ENCODE measurements at regions not wholly inside any gene's neighbourhood (a gene's known extent, or its start where the extent isn't known, plus 50 kb on each side); places are given as distances from the start of the nearest gene placed in this dataset.

DNA sequence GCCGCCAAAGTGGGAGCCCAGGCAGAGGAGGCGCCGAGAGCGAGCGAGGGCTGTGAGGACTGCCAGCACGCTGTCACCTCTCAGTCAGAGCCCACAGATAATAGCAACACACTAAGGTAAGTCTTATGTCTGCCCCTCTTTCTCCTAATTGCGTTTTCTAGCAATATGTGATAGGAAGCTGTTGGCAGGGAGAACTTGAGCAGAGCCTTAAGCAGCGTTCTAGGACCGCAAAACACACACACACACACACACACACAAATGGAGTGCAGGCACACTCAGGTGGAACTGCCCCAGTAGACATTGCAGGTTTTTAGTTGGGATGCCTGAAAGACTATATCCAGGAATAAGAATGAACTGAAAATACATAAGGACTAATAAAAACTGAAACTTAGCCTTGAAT, 1188.5 kb downstream of the NXPH1 start:
- DNase-seq (no peak), ATAC-seq (ENCODE audit: low FRiP score) (no peak)

DNA sequence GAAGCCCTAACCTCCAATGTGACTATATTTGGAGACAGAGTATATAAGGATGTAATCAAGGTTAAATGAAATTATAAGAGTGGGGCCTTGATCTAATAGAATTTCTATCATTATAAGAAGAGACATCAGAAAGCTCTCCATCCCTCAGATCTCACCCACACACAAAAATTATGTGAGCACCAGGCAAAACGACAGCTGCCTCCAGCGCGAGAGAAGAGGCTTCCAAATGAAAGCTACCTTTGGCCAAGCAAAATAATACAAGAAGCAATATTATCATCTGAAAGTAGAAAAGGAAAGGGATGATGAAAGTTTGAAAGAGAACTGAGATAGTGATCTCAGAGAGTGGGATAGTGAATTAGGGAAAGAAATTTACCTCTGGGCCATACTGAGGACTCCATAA, 1192.5 kb downstream of the NXPH1 start:
- WGBS, 2 donors: 85 to 94% methylated on average over 3 of the region's 3 CpGs
- Histone ChIP-seq H3K9me3 (ENCODE audit: control insufficient read depth, low read length) (no peaks in the 10 kb centered on the region), H3K4me3 (ENCODE audit: low read length in 2 of 2) (no peak overlapping the region), H3K4me1 (ENCODE audit: control insufficient read depth in 1 of 2, insufficient read depth in 2 of 2, low read length in 2 of 2) (no peaks in the 10 kb centered on the region), H3K27ac (ENCODE audit: low read depth in 1 of 2, low read length in 2 of 2) (no peak overlapping the region), H3K27me3 (ENCODE audit: control insufficient read depth in 1 of 2, insufficient read depth in 2 of 2, low read length in 1 of 2) (no peaks in the 10 kb centered on the region), H3K36me3 (ENCODE audit: control insufficient read depth in 1 of 2, insufficient read depth in 2 of 2, low read length in 1 of 2) (no peaks in the 10 kb centered on the region)
- intact Hi-C loops (cut with DNase I): no loop called here
- ATAC-seq (ENCODE audit: low FRiP score) (no peak), DNase-seq (no peak)

More for the DNA sequence above, 1188.5 kb downstream of the NXPH1 start:
- intact Hi-C loops (cut with DNase I): no loop called here
- Histone ChIP-seq H3K36me3 (ENCODE audit: control insufficient read depth in 1 of 2, insufficient read depth in 2 of 2, low read length in 1 of 2) (no peaks in the 10 kb centered on the region), H3K27me3 (ENCODE audit: control insufficient read depth in 1 of 2, insufficient read depth in 2 of 2, low read length in 1 of 2) (no peaks in the 10 kb centered on the region), H3K27ac (ENCODE audit: low read depth in 1 of 2, low read length in 2 of 2) (no peak overlapping the region), H3K9me3 (ENCODE audit: control insufficient read depth, low read length) (no peaks in the 10 kb centered on the region), H3K4me1 (ENCODE audit: control insufficient read depth in 1 of 2, insufficient read depth in 2 of 2, low read length in 2 of 2) (no peaks in the 10 kb centered on the region), H3K4me3 (ENCODE audit: low read length in 2 of 2) (no peak overlapping the region)
- 89 to 91% methylated on average over 9 of the region's 9 CpGs for WGBS, 2 donors

DNA sequence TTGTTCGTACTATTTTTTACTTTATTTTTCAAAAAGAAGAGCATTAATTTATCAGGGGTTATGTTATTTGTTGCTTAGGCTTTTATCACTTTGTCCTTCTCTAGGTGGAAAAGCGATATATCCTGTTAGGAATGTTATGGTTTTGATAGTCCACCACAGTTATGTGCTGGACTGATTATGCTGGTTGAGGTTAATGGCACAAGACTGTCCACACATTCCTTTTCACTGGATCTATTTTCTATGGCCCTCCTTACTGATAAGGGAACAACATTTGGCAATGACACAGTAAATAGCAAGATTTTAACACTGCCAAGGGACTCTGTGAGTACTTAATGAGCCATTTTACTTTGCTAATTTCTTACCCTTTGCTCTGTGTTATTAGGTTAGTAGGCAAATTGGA, 1212.3 kb downstream of the NXPH1 start:
- ATAC-seq (ENCODE audit: low FRiP score) (no peak), DNase-seq (no peak)
- WGBS, 2 donors: 74 to 78% methylated on average over 2 of the region's 2 CpGs
- H3K4me3 ChIP-seq (ENCODE audit: low read length in 2 of 2): no peak overlapping the region
- H3K27me3 ChIP-seq (ENCODE audit: control insufficient read depth in 1 of 2, insufficient read depth in 2 of 2, low read length in 1 of 2): no peaks in the 10 kb centered on the region
- H3K36me3 ChIP-seq (ENCODE audit: control insufficient read depth in 1 of 2, insufficient read depth in 2 of 2, low read length in 1 of 2): no peaks in the 10 kb centered on the region
- intact Hi-C loops (cut with DNase I): no loop called here
- H3K27ac ChIP-seq (ENCODE audit: low read depth in 1 of 2, low read length in 2 of 2): no peak overlapping the region
- H3K9me3 ChIP-seq (ENCODE audit: control insufficient read depth, low read length): peaks cover 1% of the 10 kb centered on the region
- H3K4me1 ChIP-seq (ENCODE audit: control insufficient read depth in 1 of 2, insufficient read depth in 2 of 2, low read length in 2 of 2): no peaks in the 10 kb centered on the region

DNA sequence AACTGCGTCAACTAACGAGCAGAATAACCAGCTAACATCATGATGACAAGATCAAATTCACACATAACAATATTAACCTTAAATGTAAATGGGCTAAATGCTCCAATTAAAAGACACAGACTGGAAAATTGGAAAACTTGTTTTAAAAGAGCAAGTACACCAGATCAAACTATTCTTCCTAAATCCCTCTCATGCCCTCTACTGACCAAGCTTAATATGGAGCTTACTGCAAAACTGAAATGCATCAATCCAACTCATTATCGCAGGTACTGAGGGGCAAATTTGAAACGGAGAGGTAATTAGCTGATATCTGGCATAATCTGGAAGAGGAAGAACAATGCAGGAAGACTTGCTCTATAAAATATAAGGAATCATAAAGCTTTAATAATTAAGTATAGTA, 1223.8 kb downstream of the NXPH1 start:
- ATAC-seq (ENCODE audit: low FRiP score) (no peak), DNase-seq (no peak)
- WGBS, 2 donors: 87 to 89% methylated on average over 4 of the region's 4 CpGs
- Histone ChIP-seq H3K27me3 (ENCODE audit: control insufficient read depth in 1 of 2, insufficient read depth in 2 of 2, low read length in 1 of 2) (no peaks in the 10 kb centered on the region), H3K4me3 (ENCODE audit: low read length in 2 of 2) (no peak overlapping the region), H3K36me3 (ENCODE audit: control insufficient read depth in 1 of 2, insufficient read depth in 2 of 2, low read length in 1 of 2) (no peaks in the 10 kb centered on the region), H3K27ac (ENCODE audit: low read depth in 1 of 2, low read length in 2 of 2) (no peak overlapping the region), H3K9me3 (ENCODE audit: control insufficient read depth, low read length) (no peaks in the 10 kb centered on the region), H3K4me1 (ENCODE audit: control insufficient read depth in 1 of 2, insufficient read depth in 2 of 2, low read length in 2 of 2) (no peaks in the 10 kb centered on the region)
- intact Hi-C loops (cut with DNase I): no loop called here

DNA sequence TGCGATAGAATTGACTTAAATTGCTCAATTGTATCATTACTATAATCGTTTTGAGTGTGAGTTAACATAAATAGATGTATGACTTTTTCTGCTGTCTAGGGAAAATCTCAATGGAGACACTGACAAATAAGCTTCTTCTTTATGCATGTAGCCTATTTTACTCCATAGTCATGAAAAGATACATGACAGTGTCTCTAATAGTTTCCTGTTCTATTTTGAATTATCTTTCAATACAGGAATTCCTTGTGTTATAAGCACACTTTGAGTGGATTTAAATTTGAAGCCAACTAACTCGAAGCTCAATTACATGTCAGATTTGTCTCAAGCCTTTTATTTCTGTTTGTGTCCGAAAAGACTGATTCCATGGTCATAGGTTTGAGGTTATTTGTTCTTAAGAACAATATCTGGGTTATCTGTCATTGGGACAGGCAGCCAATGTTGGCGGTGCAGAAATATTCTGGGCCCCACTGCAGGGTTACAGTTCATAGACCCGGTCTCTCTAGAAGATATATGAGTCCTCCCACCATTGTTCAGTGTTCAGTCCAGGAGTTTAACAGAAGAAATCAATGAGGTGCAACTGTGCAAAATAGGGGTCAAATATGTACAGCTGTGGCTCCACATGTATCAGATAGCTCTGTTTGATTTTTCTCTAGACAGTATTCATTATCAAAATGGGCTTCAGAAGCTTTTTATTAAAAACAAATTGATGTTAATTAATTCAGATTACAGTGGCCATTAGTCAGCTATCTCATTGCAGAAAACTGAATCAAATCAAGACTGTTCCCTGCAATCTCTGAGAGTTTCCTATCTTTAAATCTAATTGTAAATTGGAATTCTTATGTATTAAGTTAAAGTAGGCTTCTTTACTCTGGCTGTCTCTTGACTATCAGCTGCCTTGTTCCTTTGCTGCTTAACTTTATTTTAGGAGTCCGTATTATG, 1238.8 kb downstream of the NXPH1 start:
- H3K4me1 ChIP-seq (ENCODE audit: control insufficient read depth in 1 of 2, insufficient read depth in 2 of 2, low read length in 2 of 2): no peaks in the 10 kb centered on the region
- 53 to 59% methylated on average over 7 of the region's 7 CpGs for WGBS, 2 donors
- intact Hi-C loops (cut with DNase I): no loop called here
- no peaks in the 10 kb centered on the region for H3K27me3 ChIP-seq (ENCODE audit: control insufficient read depth in 1 of 2, insufficient read depth in 2 of 2, low read length in 1 of 2)
- H3K36me3 ChIP-seq (ENCODE audit: control insufficient read depth in 1 of 2, insufficient read depth in 2 of 2, low read length in 1 of 2): no peaks in the 10 kb centered on the region
- no peak overlapping the region for H3K27ac ChIP-seq (ENCODE audit: low read depth in 1 of 2, low read length in 2 of 2)
- H3K9me3 ChIP-seq (ENCODE audit: control insufficient read depth, low read length): peaks cover 2% of the 10 kb centered on the region
- no peak overlapping the region for H3K4me3 ChIP-seq (ENCODE audit: low read length in 2 of 2)
- ATAC-seq (ENCODE audit: low FRiP score) (no peak), DNase-seq (no peak)

DNA sequence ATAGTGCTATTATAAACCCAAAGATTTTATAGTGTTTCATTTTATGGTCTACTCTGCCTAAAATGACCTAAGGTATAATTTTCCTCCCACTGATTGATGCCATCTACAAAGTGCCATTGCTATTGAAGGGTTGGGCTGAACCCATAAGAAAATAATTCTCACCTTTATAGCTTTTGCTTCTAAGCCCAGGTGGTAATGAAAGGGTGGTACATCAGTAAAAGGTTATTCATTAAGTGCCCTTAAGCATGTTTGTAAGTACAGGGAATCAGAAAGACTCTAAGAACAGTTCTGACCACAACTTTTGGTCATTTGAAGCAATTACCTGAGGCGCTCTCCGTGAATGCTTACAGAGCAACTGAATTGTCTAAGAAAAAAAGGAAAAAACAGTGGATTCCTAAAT, 1247.3 kb downstream of the NXPH1 start:
- ATAC-seq (ENCODE audit: low FRiP score) (no peak), DNase-seq (no peak)
- WGBS, 2 donors: 91 to 96% methylated on average over 2 of the region's 2 CpGs
- Histone ChIP-seq H3K27me3 (ENCODE audit: control insufficient read depth in 1 of 2, insufficient read depth in 2 of 2, low read length in 1 of 2) (no peaks in the 10 kb centered on the region), H3K4me1 (ENCODE audit: control insufficient read depth in 1 of 2, insufficient read depth in 2 of 2, low read length in 2 of 2) (no peaks in the 10 kb centered on the region), H3K36me3 (ENCODE audit: control insufficient read depth in 1 of 2, insufficient read depth in 2 of 2, low read length in 1 of 2) (no peaks in the 10 kb centered on the region), H3K27ac (ENCODE audit: low read depth in 1 of 2, low read length in 2 of 2) (no peak overlapping the region), H3K9me3 (ENCODE audit: control insufficient read depth, low read length) (peaks cover 1% of the 10 kb centered on the region), H3K4me3 (ENCODE audit: low read length in 2 of 2) (no peak overlapping the region)
- intact Hi-C loops (cut with DNase I): no loop called here

DNA sequence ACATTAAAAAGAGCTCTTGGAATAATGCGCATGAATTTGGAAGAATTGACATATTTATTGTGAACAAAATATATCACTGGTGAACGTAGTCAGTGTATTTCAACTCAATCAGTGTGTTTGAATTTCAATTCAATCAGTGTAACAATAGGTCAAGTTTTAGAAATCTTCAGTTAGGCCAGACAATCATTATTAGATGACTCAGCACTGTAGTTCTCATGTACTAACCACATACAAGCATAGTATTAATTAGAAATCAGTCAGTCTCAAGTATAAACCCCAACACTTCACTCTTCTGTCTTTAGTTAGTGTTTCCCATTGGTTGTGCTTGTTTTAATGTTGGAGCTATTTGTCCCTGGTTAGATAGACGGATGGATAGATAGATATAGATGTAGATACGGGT, 1247.9 kb downstream of the NXPH1 start:
- Histone ChIP-seq H3K27me3 (ENCODE audit: control insufficient read depth in 1 of 2, insufficient read depth in 2 of 2, low read length in 1 of 2) (no peaks in the 10 kb centered on the region), H3K4me3 (ENCODE audit: low read length in 2 of 2) (no peak overlapping the region), H3K9me3 (ENCODE audit: control insufficient read depth, low read length) (peaks cover 1% of the 10 kb centered on the region), H3K4me1 (ENCODE audit: control insufficient read depth in 1 of 2, insufficient read depth in 2 of 2, low read length in 2 of 2) (no peaks in the 10 kb centered on the region), H3K36me3 (ENCODE audit: control insufficient read depth in 1 of 2, insufficient read depth in 2 of 2, low read length in 1 of 2) (no peaks in the 10 kb centered on the region), H3K27ac (ENCODE audit: low read depth in 1 of 2, low read length in 2 of 2) (no peak overlapping the region)
- WGBS, 2 donors: 83 to 85% methylated on average over 4 of the region's 4 CpGs
- no peak for ATAC-seq (ENCODE audit: low FRiP score)
- DNase-seq: no peak
- intact Hi-C loops (cut with DNase I): no loop called here

DNA sequence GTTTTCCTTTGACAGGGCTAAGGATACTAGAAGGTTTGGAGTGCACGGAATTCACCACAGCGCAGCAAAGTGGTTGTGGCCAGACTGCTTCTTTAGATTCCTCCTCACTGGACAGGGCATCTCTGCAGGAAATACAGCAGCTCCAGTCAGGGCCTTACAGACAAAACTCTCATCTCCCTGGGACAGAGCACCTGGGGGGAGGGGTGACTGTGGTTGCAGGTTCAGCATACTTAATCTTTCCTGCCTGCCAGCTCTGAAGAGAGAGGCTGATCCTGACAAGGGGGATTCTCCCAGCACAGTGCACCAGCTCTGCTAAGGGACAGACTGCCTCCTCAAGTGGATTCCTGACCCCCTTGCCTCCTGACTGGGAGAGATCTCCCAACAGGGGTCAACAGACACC, 1257.9 kb downstream of the NXPH1 start:
- Histone ChIP-seq H3K27me3 (ENCODE audit: control insufficient read depth in 1 of 2, insufficient read depth in 2 of 2, low read length in 1 of 2) (no peaks in the 10 kb centered on the region), H3K4me3 (ENCODE audit: low read length in 2 of 2) (no peak overlapping the region), H3K27ac (ENCODE audit: low read depth in 1 of 2, low read length in 2 of 2) (no peak overlapping the region), H3K4me1 (ENCODE audit: control insufficient read depth in 1 of 2, insufficient read depth in 2 of 2, low read length in 2 of 2) (no peaks in the 10 kb centered on the region), H3K9me3 (ENCODE audit: control insufficient read depth, low read length) (no peaks in the 10 kb centered on the region), H3K36me3 (ENCODE audit: control insufficient read depth in 1 of 2, insufficient read depth in 2 of 2, low read length in 1 of 2) (no peaks in the 10 kb centered on the region)
- DNase-seq (no peak), ATAC-seq (ENCODE audit: low FRiP score) (no peak)
- intact Hi-C loops (cut with DNase I): no loop called here
- WGBS, 2 donors: 73 to 89% methylated on average over 2 of the region's 2 CpGs

DNA sequence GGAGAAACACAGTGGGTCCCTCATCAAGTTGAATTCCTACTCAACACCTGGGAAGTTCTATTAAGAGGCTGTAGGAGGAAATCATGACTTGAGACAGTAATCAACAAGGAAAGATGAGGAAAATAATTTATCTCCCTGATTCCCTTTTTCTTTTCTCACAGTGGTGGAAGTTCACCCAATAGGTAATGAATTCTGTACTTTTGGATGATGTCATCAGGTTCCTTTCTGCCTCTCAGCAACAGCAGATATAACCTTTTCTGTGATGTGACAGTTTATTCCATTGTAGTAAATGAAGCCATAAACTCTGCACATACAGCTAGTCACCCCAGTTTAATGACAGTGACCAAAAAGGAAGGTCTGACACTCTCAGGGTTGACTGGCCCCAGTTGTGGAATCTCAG, 1265.0 kb downstream of the NXPH1 start:
- H3K9me3 ChIP-seq (ENCODE audit: control insufficient read depth, low read length): no peaks in the 10 kb centered on the region
- H3K36me3 ChIP-seq (ENCODE audit: control insufficient read depth in 1 of 2, insufficient read depth in 2 of 2, low read length in 1 of 2): no peaks in the 10 kb centered on the region
- ATAC-seq (ENCODE audit: low FRiP score) (no peak), DNase-seq (no peak)
- intact Hi-C loops (cut with DNase I): no loop called here
- no peaks in the 10 kb centered on the region for H3K27me3 ChIP-seq (ENCODE audit: control insufficient read depth in 1 of 2, insufficient read depth in 2 of 2, low read length in 1 of 2)
- H3K4me1 ChIP-seq (ENCODE audit: control insufficient read depth in 1 of 2, insufficient read depth in 2 of 2, low read length in 2 of 2): no peaks in the 10 kb centered on the region
- H3K4me3 ChIP-seq (ENCODE audit: low read length in 2 of 2): no peak overlapping the region
- no peak overlapping the region for H3K27ac ChIP-seq (ENCODE audit: low read depth in 1 of 2, low read length in 2 of 2)

All from aorta (tissue), 5 donors.